ENCODE measurements at regions not wholly inside any gene's neighbourhood (a gene's known extent, or its start where the extent isn't known, plus 50 kb on each side); places are given as distances from the start of the nearest gene placed in this dataset.
A peak's percentile ranks its signal among the peaks of the same experiment; 100 is the strongest.

DNA sequence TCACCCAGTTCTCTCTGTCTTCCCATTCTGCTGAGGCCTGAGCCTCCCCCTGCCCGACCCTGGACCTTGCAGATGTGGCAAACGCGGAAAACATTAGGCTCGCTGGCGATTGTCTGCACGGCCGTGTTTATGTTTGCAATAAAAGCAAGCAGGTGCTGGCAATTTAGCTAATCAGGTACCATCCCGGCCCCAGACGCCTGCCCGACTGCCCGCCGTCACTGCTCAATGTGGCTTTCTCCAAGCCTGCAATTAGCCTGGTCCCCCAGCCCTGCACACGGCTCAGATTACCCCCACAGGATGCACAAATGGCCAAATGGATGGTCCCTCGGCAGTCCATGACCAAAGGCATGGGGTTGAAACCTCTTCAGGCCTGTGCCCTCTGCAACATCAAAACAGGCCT is 259.7 kb downstream of the MN1 start:
- H3K4me3 ChIP-seq (ENCODE audit: low read depth in 1 of 3, low read length in 3 of 3) = no peak overlapping the region
- DNase-seq (no peak), FAIRE-seq (no peak)
- H3K27ac ChIP-seq (ENCODE audit: low read depth in 1 of 3, low read length in 2 of 3) = no peak overlapping the region
- WGBS, 3 donors = 36 to 83% (median 43%) methylated on average over 14 of the region's 14 CpGs
- H3K9me3 ChIP-seq (ENCODE audit: control insufficient read depth in 2 of 2, insufficient read depth in 1 of 2, low read depth in 1 of 2, low read length in 1 of 2) = no peaks in the 10 kb centered on the region
- no peaks in the 10 kb centered on the region for H3K36me3 ChIP-seq (ENCODE audit: control insufficient read depth in 3 of 3, insufficient read depth in 2 of 3, low read depth in 1 of 3, low read length in 3 of 3)
- peaks cover 0 to 23% (median 0%) of the 10 kb centered on the region in 3 donors for H3K27me3 ChIP-seq (ENCODE audit: control insufficient read depth in 3 of 3, insufficient read depth in 3 of 3, low read length in 3 of 3)
- H3K4me1 ChIP-seq (ENCODE audit: control insufficient read depth in 3 of 3, insufficient read depth in 2 of 3, low read depth in 1 of 3, low read length in 2 of 3) = peaks cover 0 to 3% (median 0%) of the 10 kb centered on the region in 3 donors

DNA sequence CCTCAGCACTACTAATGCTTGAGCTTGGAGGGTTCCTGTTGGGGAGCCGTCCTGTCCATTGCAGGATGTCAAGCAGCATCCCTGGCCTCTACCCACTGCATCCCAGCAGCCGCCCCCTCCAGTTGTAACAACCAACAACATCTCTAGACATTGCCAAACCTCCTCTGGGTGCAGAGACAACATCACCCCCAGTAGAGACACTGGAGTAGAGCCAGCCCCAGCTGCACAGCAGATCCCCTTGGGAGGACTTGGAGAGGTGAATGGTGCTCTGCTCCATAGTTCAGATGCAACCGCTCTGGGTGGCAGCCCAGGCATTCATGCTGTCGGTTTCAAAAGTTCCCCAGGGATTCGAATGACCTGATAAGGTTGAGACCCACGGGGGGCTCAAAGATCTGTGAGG is 259.0 kb downstream of the MN1 start:
- Histone ChIP-seq H3K9me3 (ENCODE audit: control insufficient read depth in 2 of 2, insufficient read depth in 1 of 2, low read depth in 1 of 2, low read length in 1 of 2) (no peaks in the 10 kb centered on the region), H3K4me3 (ENCODE audit: low read depth in 1 of 3, low read length in 3 of 3) (no peak overlapping the region), H3K27ac (ENCODE audit: low read depth in 1 of 3, low read length in 2 of 3) (no peak overlapping the region), H3K27me3 (ENCODE audit: control insufficient read depth in 3 of 3, insufficient read depth in 3 of 3, low read length in 3 of 3) (peaks cover 0 to 23% (median 0%) of the 10 kb centered on the region in 3 donors), H3K36me3 (ENCODE audit: control insufficient read depth in 3 of 3, insufficient read depth in 2 of 3, low read depth in 1 of 3, low read length in 3 of 3) (no peaks in the 10 kb centered on the region), H3K4me1 (ENCODE audit: control insufficient read depth in 3 of 3, insufficient read depth in 2 of 3, low read depth in 1 of 3, low read length in 2 of 3) (peaks cover 0 to under 1% (median 0%) of the 10 kb centered on the region in 3 donors)
- DNase-seq (no peak), FAIRE-seq (no peak)
- WGBS, 3 donors = 80 to 86% (median 83%) methylated on average over 6 of the region's 6 CpGs

DNA sequence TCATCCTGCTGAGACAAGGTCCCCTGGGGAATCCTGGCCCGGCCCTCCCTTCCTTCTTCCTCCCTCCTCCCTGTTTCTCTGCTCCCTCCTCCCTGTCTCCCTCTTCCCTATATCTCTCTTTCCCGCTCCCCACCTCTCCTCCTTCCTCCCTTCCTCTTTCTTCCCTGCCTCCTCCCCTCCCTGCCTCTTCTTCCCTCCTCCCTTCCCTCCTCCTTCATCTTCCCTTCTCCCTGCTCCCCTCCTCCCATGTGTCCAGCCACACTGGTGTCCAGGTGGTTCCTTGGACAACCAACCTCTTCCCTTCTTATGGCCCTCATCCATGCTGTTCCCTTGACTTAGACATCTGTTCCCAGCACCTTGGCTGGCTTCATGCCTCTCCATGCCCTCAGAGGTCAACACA is 258.1 kb downstream of the MN1 start:
- WGBS, 3 donors = 81 to 87% (median 84%) methylated on average over 2 of the region's 2 CpGs

DNA sequence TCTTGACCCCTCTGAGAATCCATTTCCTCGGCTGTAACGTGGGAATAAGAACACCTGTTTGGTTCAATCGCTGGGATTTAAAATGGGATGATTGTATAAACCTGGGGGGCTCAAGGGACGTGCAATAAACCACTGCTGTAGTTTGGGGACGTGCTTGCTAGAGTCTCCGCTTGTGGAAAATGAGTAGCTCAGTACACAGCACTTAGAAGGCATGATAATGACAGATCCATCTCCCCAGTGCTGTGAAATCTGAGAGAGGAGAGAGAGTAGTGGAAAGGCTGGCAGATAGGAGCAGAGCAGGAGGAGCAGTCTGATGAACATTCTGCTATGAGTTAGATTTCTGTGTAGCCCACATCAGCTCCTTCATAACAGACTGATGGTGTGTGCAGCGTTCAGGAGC is 256.5 kb downstream of the MN1 start:
- 60 to 74% (median 61%) methylated on average over 7 of the region's 7 CpGs for WGBS, 3 donors
- H3K9me3 ChIP-seq (ENCODE audit: control insufficient read depth in 2 of 2, insufficient read depth in 1 of 2, low read depth in 1 of 2, low read length in 1 of 2) = no peaks in the 10 kb centered on the region
- H3K27ac ChIP-seq (ENCODE audit: low read depth in 1 of 3, low read length in 2 of 3) = no peak overlapping the region
- H3K36me3 ChIP-seq (ENCODE audit: control insufficient read depth in 3 of 3, insufficient read depth in 2 of 3, low read depth in 1 of 3, low read length in 3 of 3) = no peaks in the 10 kb centered on the region
- H3K4me3 ChIP-seq (ENCODE audit: low read depth in 1 of 3, low read length in 3 of 3) = no peak overlapping the region
- H3K27me3 ChIP-seq (ENCODE audit: control insufficient read depth in 3 of 3, insufficient read depth in 3 of 3, low read length in 3 of 3) = peaks cover 0 to 19% (median 0%) of the 10 kb centered on the region in 3 donors
- no peak for DNase-seq
- H3K4me1 ChIP-seq (ENCODE audit: control insufficient read depth in 3 of 3, insufficient read depth in 2 of 3, low read depth in 1 of 3, low read length in 2 of 3) = no peaks in the 10 kb centered on the region
- FAIRE-seq = no peak

More for the DNA sequence above, 258.1 kb downstream of the MN1 start:
- no peaks in the 10 kb centered on the region for H3K9me3 ChIP-seq (ENCODE audit: control insufficient read depth in 2 of 2, insufficient read depth in 1 of 2, low read depth in 1 of 2, low read length in 1 of 2)
- no peak overlapping the region for H3K27ac ChIP-seq (ENCODE audit: low read depth in 1 of 3, low read length in 2 of 3)
- H3K4me3 ChIP-seq (ENCODE audit: low read depth in 1 of 3, low read length in 3 of 3) = no peak overlapping the region
- no peaks in the 10 kb centered on the region for H3K4me1 ChIP-seq (ENCODE audit: control insufficient read depth in 3 of 3, insufficient read depth in 2 of 3, low read depth in 1 of 3, low read length in 2 of 3)
- no peaks in the 10 kb centered on the region for H3K36me3 ChIP-seq (ENCODE audit: control insufficient read depth in 3 of 3, insufficient read depth in 2 of 3, low read depth in 1 of 3, low read length in 3 of 3)
- FAIRE-seq (no peak), DNase-seq (no peak)
- H3K27me3 ChIP-seq (ENCODE audit: control insufficient read depth in 3 of 3, insufficient read depth in 3 of 3, low read length in 3 of 3) = peaks cover 0 to 23% (median 0%) of the 10 kb centered on the region in 3 donors

DNA sequence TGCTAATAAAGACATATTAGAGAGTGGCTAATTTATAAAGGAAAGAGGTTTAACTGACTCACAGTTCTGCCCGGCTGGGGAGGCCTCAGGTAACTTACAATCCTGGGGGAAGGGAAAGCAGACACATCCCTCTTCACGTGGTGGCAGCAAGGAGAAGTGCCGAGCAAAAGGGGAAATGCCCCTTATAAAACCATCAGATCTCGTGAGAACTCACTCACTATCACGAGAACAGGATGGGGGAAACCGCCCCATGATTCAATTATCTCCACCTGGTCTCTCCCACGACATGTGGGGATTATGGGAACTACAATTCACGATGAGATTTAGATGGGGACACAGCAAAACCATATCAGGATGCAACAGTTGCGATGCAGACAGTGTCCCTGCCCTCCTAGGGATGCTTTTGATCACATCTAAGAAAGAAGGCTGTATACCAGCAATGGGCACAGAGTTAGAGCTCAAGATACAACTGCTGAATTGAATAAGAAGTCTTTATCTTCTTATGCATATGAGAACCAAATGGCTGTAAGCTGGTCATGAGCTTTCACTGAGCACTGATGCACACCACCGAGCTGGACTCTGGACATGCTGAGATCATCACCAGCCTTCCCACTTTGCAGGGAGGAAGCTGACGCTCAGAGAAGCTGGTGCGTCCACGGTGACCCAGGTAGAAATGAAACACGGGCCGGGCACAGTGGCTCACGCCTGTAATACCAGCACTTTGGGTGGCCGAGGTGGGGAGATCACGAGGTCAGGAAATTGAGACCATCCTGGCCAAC is 255.2 kb downstream of the MN1 start:
- WGBS, 3 donors = 63 to 71% (median 65%) methylated on average over 18 of the region's 18 CpGs
- FAIRE-seq = no peak
- Histone ChIP-seq H3K27me3 (ENCODE audit: control insufficient read depth in 3 of 3, insufficient read depth in 3 of 3, low read length in 3 of 3) (peaks cover 0 to 11% (median 0%) of the 10 kb centered on the region in 3 donors), H3K4me1 (ENCODE audit: control insufficient read depth in 3 of 3, insufficient read depth in 2 of 3, low read depth in 1 of 3, low read length in 2 of 3) (no peaks in the 10 kb centered on the region), H3K4me3 (ENCODE audit: low read depth in 1 of 3, low read length in 3 of 3) (no peak overlapping the region), H3K27ac (ENCODE audit: low read depth in 1 of 3, low read length in 2 of 3) (no peak overlapping the region), H3K9me3 (ENCODE audit: control insufficient read depth in 2 of 2, insufficient read depth in 1 of 2, low read depth in 1 of 2, low read length in 1 of 2) (no peaks in the 10 kb centered on the region), H3K36me3 (ENCODE audit: control insufficient read depth in 3 of 3, insufficient read depth in 2 of 3, low read depth in 1 of 3, low read length in 3 of 3) (no peaks in the 10 kb centered on the region)
- DNase-seq = peak in 1 of 2 donors; percentile 30

DNA sequence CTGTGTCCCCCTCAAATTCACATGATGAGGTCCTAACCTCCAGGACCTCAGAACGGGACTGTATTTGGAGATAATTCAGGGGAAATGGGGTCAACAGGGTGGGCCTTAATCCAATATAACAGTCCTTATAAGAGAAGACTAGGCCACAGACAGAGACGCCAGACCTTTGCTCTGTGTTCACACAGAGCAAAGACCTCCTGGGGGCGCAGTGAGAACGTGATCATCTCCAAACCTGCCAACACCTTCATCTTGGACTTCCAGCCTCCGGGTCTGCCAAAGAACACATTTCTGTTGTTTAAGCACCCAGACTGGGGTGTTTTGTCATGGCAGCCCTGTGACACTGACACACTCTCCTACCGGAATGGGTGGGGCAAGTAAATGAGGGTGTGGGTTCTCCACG is 250.2 kb downstream of the MN1 start:
- no peak overlapping the region for H3K4me3 ChIP-seq (ENCODE audit: low read depth in 1 of 3, low read length in 3 of 3)
- 65 to 82% (median 78%) methylated on average over 7 of the region's 7 CpGs for WGBS, 3 donors
- H3K27me3 ChIP-seq (ENCODE audit: control insufficient read depth in 3 of 3, insufficient read depth in 3 of 3, low read length in 3 of 3) = no peaks in the 10 kb centered on the region
- no peak for FAIRE-seq
- peaks cover 0 to 7% (median 0%) of the 10 kb centered on the region in 3 donors for H3K4me1 ChIP-seq (ENCODE audit: control insufficient read depth in 3 of 3, insufficient read depth in 2 of 3, low read depth in 1 of 3, low read length in 2 of 3)
- no peak overlapping the region for H3K27ac ChIP-seq (ENCODE audit: low read depth in 1 of 3, low read length in 2 of 3)
- DNase-seq = no peak
- no peaks in the 10 kb centered on the region for H3K36me3 ChIP-seq (ENCODE audit: control insufficient read depth in 3 of 3, insufficient read depth in 2 of 3, low read depth in 1 of 3, low read length in 3 of 3)
- peaks cover 0 to 6% of the 10 kb centered on the region in 2 donors for H3K9me3 ChIP-seq (ENCODE audit: control insufficient read depth in 2 of 2, insufficient read depth in 1 of 2, low read depth in 1 of 2, low read length in 1 of 2)

DNA sequence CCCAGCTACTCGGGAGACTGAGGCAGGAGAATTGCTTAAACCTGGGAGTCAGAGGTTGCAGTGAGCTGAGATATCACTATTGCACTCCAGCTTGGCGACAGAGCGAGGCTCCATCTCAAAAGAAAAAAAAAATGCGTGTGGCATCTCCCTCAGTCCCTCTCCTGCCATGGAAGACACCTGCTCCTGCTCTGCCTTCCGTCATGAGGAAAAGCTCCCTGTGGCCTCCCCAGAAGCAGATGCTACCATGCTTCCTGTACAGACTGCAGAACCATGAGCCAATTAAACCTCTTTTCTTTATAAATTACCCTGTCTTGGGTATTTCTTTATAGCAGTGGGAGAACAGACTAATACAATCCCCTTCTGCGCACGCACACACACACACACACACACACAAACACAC is 249.4 kb downstream of the MN1 start:
- DNase-seq = no peak
- no peak overlapping the region for H3K4me3 ChIP-seq (ENCODE audit: low read depth in 1 of 3, low read length in 3 of 3)

DNA sequence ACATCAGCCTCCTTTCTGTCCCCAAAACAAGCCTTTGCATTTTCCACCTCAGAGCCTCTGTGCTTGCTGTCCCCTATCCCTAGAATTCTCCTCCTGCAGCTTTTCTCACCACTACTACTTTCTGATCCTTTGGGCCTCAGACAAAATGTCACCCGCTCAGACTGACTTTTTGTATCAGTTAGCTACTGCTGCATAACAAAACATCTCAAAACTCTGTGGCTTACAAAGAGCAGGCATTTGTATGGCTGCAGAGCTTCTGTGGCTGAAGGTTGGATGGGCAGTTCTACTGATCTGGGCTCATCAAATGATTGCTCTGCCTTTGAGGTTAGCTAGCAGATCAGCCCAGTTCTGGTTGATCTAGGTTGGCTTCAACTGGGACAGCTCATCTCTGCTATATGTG is 248.7 kb downstream of the MN1 start:
- H3K9me3 ChIP-seq (ENCODE audit: control insufficient read depth in 2 of 2, insufficient read depth in 1 of 2, low read depth in 1 of 2, low read length in 1 of 2) = peaks cover 0 to 6% of the 10 kb centered on the region in 2 donors
- DNase-seq (no peak), FAIRE-seq (no peak)
- 96 to 100% (median 100%) methylated on average over 1 of the region's 1 CpG for WGBS, 3 donors
- no peaks in the 10 kb centered on the region for H3K36me3 ChIP-seq (ENCODE audit: control insufficient read depth in 3 of 3, insufficient read depth in 2 of 3, low read depth in 1 of 3, low read length in 3 of 3)
- H3K4me3 ChIP-seq (ENCODE audit: low read depth in 1 of 3, low read length in 3 of 3) = no peak overlapping the region
- H3K4me1 ChIP-seq (ENCODE audit: control insufficient read depth in 3 of 3, insufficient read depth in 2 of 3, low read depth in 1 of 3, low read length in 2 of 3) = peaks cover 0 to 10% (median 0%) of the 10 kb centered on the region in 3 donors
- no peak overlapping the region for H3K27ac ChIP-seq (ENCODE audit: low read depth in 1 of 3, low read length in 2 of 3)
- H3K27me3 ChIP-seq (ENCODE audit: control insufficient read depth in 3 of 3, insufficient read depth in 3 of 3, low read length in 3 of 3) = no peaks in the 10 kb centered on the region

More for the DNA sequence above, 249.4 kb downstream of the MN1 start:
- Histone ChIP-seq H3K4me1 (ENCODE audit: control insufficient read depth in 3 of 3, insufficient read depth in 2 of 3, low read depth in 1 of 3, low read length in 2 of 3) (peaks cover 0 to 8% (median 0%) of the 10 kb centered on the region in 3 donors), H3K9me3 (ENCODE audit: control insufficient read depth in 2 of 2, insufficient read depth in 1 of 2, low read depth in 1 of 2, low read length in 1 of 2) (peaks cover 0 to 6% of the 10 kb centered on the region in 2 donors), H3K27ac (ENCODE audit: low read depth in 1 of 3, low read length in 2 of 3) (no peak overlapping the region), H3K27me3 (ENCODE audit: control insufficient read depth in 3 of 3, insufficient read depth in 3 of 3, low read length in 3 of 3) (no peaks in the 10 kb centered on the region), H3K36me3 (ENCODE audit: control insufficient read depth in 3 of 3, insufficient read depth in 2 of 3, low read depth in 1 of 3, low read length in 3 of 3) (no peaks in the 10 kb centered on the region)
- FAIRE-seq = no peak
- WGBS, 3 donors = 82 to 86% (median 86%) methylated on average over 7 of the region's 7 CpGs
